T-helper 1 cell treated with Interleukin-12 subunit alpha and Interleukin-12 subunit beta and Interleukin-4 antibody, amounts not matched to agents 30 ng/mL and 1 ng/mL, for 36 hours (primary cell): ENCODE measurements at regions not wholly inside any gene's neighbourhood (a gene's known extent, or its start where the extent isn't known, plus 50 kb on each side); places are given as distances from the start of the nearest gene placed in this dataset.
"Not testable (repeated sequence)": the region's sequence is repeated elsewhere in the genome, so short reads cannot be mapped to it uniquely, and the experiment has no call there.

Experiments used
- intact Hi-C: fragments of 100-400 bp; cut with micrococcal nuclease; formaldehyde crosslinking; loops from one replicate; pipeline ENCODE4 v1.15.1; 2024

- intact Hi-C loops, result no loop called here
Measured at GRCh38 chr5:128791312-128791711, 174.0 kb upstream of the SLC27A6 start.

- intact Hi-C loops, result no loop called here
Measured at GRCh38 chr5:128796506-128796905, 168.8 kb upstream of the SLC27A6 start.

- intact Hi-C loops, result no loop called here
Measured at GRCh38 chr5:128798871-128799270, 166.4 kb upstream of the SLC27A6 start.

- intact Hi-C loops, result no loop called here
Measured at GRCh38 chr5:128799945-128800344, 165.3 kb upstream of the SLC27A6 start.

GRCh38 chr5:128800377-128800776, 164.9 kb upstream of the SLC27A6 start:
- intact Hi-C loops, result no loop called here

GRCh38 chr5:128813317-128814070, 151.8 kb upstream of the SLC27A6 start:
- intact Hi-C loops, result no loop called here

- intact Hi-C loops, result no loop called here
Measured at GRCh38 chr5:128815201-128815600, 150.1 kb upstream of the SLC27A6 start.

GRCh38 chr5:128825826-128826225, 139.5 kb upstream of the SLC27A6 start:
- intact Hi-C loops, result no loop called here

GRCh38 chr5:128826275-128826674, 139.0 kb upstream of the SLC27A6 start:
- intact Hi-C loops, result no loop called here

- intact Hi-C loops, result no loop called here
Measured at GRCh38 chr5:128836571-128836970, 128.7 kb upstream of the SLC27A6 start.

GRCh38 chr5:128838623-128839022, 126.7 kb upstream of the SLC27A6 start:
- intact Hi-C loops, result no loop called here

- intact Hi-C loops, result loop anchor here (10.0 kb wide), 1 partner anchor 1277 kb away; no protein-coding TSS in a partner anchor
Measured at GRCh38 chr5:128842241-128842640, 123.0 kb upstream of the SLC27A6 start.

- intact Hi-C loops, result loop anchor here (1.0 to 10.0 kb wide), 2 partner anchors 631 to 1280 kb away; no protein-coding TSS in a partner anchor
Measured at GRCh38 chr5:128844354-128844923, 120.8 kb upstream of the SLC27A6 start.

GRCh38 chr5:128850049-128850448, 115.2 kb upstream of the SLC27A6 start:
- intact Hi-C loops, result no loop called here

GRCh38 chr5:128854931-128855330, 110.4 kb upstream of the SLC27A6 start:
- intact Hi-C loops, result no loop called here

GRCh38 chr5:128857076-128857677, 108.1 kb upstream of the SLC27A6 start:
- intact Hi-C loops, result no loop called here

GRCh38 chr5:128858995-128859394, 106.3 kb upstream of the SLC27A6 start:
- intact Hi-C loops, result no loop called here

- intact Hi-C loops, result not testable (repeated sequence)
Measured at GRCh38 chr5:128861155-128861554, 104.1 kb upstream of the SLC27A6 start.

GRCh38 chr5:128869970-128870369, 95.3 kb upstream of the SLC27A6 start:
- intact Hi-C loops, result no loop called here

- intact Hi-C loops, result no loop called here
Measured at GRCh38 chr5:128870373-128870772, 94.9 kb upstream of the SLC27A6 start.

- intact Hi-C loops, result no loop called here
Measured at GRCh38 chr5:128870923-128871322, 94.4 kb upstream of the SLC27A6 start.

GRCh38 chr5:128876569-128877382, 88.5 kb upstream of the SLC27A6 start:
- intact Hi-C loops, result no loop called here
